Activated B cell treated with CpG ODN at 0.5 μM for 24 hours (primary cell): ENCODE measurements at regions not wholly inside any gene's neighbourhood (a gene's known extent, or its start where the extent isn't known, plus 50 kb on each side); places are given as distances from the start of the nearest gene placed in this dataset.

Source experiments
- ATAC-seq: fragments of 200-7000 bp; cut with Tn5 transposase; one replicate; pipeline ENCODE4 v1.10.0; 2021; ENCODE audit warnings: low read depth, mild to moderate bottlenecking, moderate library complexity
- CTCF ChIA-PET: fragments of 350-600 bp; sonication (Branson Sonifier 250); formaldehyde crosslinking; loops from one replicate; lab custom pipeline; 2021; ENCODE audit warnings: antibody characterized with exemption; lab: Charles Lee
- POLR2A ChIA-PET: fragments of 350-600 bp; sonication (Branson Sonifier 250); formaldehyde crosslinking; loops from one replicate; lab custom pipeline; 2021; ENCODE audit warnings: antibody characterized with exemption; lab: Charles Lee
- DNase-seq: peaks from one replicate; pipeline ENCODE4 v3.0.0; 2022
- H3K27ac Mint-ChIP-seq: one replicate; pipeline ENCODE4 v1.8.0; 2020; ENCODE audit warnings: mixed read lengths
- H3K27me3 Mint-ChIP-seq: one replicate; pipeline ENCODE4 v1.8.0; 2021; ENCODE audit warnings: mixed read lengths
- H3K36me3 Mint-ChIP-seq: one replicate; pipeline ENCODE4 v1.8.0; 2021; ENCODE audit warnings: low read depth, mixed read lengths
- H3K4me1 Mint-ChIP-seq: one replicate; pipeline ENCODE4 v1.8.0; 2021; ENCODE audit warnings: mixed read lengths
- H3K4me3 Mint-ChIP-seq: one replicate; pipeline ENCODE4 v1.8.0; 2020; ENCODE audit warnings: mild to moderate bottlenecking, mixed read lengths
- H3K9me3 Mint-ChIP-seq: one replicate; pipeline ENCODE4 v1.8.0; 2020; ENCODE audit warnings: mixed read lengths
- intact Hi-C: fragments of 100-400 bp; cut with micrococcal nuclease; formaldehyde crosslinking; loops from one replicate; pipeline ENCODE4 v1.15.1; 2024
- TF ChIP-seq, protein P1 (sequence below): fragments of 200-600 bp; IDR thresholded peaks from one replicate; pipeline ENCODE4 v1.8.0; 2022; ENCODE audit warnings: antibody characterized with exemption, mild to moderate bottlenecking

GRCh38 chr22:27594474-27595134 lies 207.0 kb downstream of the MN1 start:
- no peaks in the 10 kb centered on the region for H3K4me1 Mint-ChIP-seq
- H3K27ac Mint-ChIP-seq: no peak overlapping the region
- CTCF ChIA-PET: no interaction called here
- TF ChIP-seq, protein P1, sequence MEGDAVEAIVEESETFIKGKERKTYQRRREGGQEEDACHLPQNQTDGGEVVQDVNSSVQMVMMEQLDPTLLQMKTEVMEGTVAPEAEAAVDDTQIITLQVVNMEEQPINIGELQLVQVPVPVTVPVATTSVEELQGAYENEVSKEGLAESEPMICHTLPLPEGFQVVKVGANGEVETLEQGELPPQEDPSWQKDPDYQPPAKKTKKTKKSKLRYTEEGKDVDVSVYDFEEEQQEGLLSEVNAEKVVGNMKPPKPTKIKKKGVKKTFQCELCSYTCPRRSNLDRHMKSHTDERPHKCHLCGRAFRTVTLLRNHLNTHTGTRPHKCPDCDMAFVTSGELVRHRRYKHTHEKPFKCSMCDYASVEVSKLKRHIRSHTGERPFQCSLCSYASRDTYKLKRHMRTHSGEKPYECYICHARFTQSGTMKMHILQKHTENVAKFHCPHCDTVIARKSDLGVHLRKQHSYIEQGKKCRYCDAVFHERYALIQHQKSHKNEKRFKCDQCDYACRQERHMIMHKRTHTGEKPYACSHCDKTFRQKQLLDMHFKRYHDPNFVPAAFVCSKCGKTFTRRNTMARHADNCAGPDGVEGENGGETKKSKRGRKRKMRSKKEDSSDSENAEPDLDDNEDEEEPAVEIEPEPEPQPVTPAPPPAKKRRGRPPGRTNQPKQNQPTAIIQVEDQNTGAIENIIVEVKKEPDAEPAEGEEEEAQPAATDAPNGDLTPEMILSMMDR: no peak
- POLR2A ChIA-PET: no interaction called here
- no peaks in the 10 kb centered on the region for H3K27me3 Mint-ChIP-seq
- intact Hi-C loops: no loop called here
- H3K36me3 Mint-ChIP-seq: no peaks in the 10 kb centered on the region
- DNase-seq: no peak
- no peak for ATAC-seq
- H3K9me3 Mint-ChIP-seq: no peaks in the 10 kb centered on the region
- H3K4me3 Mint-ChIP-seq: no peak overlapping the region

GRCh38 chr22:27596133-27596870 lies 205.3 kb downstream of the MN1 start:
- no peaks in the 10 kb centered on the region for H3K36me3 Mint-ChIP-seq
- no peak for ATAC-seq
- ChIA-PET POLR2A (no interaction called here), CTCF (no interaction called here)
- peaks cover 2% of the 10 kb centered on the region for H3K27me3 Mint-ChIP-seq
- H3K9me3 Mint-ChIP-seq: no peaks in the 10 kb centered on the region
- no peak overlapping the region for H3K27ac Mint-ChIP-seq
- DNase-seq: no peak
- no peak overlapping the region for H3K4me3 Mint-ChIP-seq
- no peaks in the 10 kb centered on the region for H3K4me1 Mint-ChIP-seq
- TF ChIP-seq, protein P1: no peak
- intact Hi-C loops: no loop called here

DNA sequence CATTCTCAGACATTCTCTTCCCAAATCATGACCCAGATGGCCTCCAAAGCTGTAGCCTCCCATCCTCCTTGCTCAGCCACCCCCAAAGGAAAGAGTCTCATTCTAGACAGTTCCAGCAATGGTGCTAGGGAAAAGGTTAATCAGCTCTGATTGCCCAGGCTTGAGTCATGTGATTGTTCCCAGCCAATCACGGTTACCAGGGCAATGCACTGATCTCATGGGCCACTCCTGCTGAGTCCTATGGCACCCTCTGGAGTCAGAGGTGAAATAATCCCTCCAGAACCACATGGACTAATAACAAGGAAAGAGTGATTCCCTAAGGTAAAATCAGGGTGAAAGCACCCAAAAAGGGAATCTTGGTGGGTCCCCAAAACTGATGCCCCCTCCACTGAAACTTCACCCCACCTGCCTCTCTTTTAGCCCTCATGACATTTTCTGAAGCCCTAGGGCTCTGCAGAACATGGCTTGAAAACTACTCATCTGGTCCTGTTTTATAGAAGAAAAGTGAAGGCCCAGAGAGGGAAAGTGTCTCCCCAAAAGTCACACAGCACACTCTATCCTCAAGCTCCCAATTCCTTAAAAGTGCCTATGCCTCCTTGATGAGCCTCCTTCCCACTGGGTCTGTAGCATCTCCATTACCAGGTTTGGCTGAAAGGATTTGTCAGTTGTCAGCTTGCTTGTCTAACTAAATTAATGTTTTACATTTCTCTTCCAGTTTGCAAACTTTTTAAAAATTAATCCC lies 203.7 kb downstream of the MN1 start:
- Mint-ChIP-seq H3K4me3 (no peak overlapping the region), H3K9me3 (no peaks in the 10 kb centered on the region), H3K27me3 (peaks cover 9% of the 10 kb centered on the region), H3K4me1 (no peaks in the 10 kb centered on the region), H3K27ac (no peak overlapping the region), H3K36me3 (no peaks in the 10 kb centered on the region)
- TF ChIP-seq, protein P1: no peak
- ChIA-PET CTCF (no interaction called here), POLR2A (no interaction called here)
- no peak for DNase-seq
- intact Hi-C loops: no loop called here
- ATAC-seq: no peak

GRCh38 chr22:27598792-27599191 lies 202.8 kb downstream of the MN1 start:
- ChIA-PET POLR2A (no interaction called here), CTCF (no interaction called here)
- no peak for ATAC-seq
- TF ChIP-seq, protein P1: no peak
- Mint-ChIP-seq H3K27me3 (peaks cover 9% of the 10 kb centered on the region), H3K27ac (no peak overlapping the region), H3K9me3 (no peaks in the 10 kb centered on the region), H3K4me3 (no peak overlapping the region), H3K4me1 (no peaks in the 10 kb centered on the region), H3K36me3 (no peaks in the 10 kb centered on the region)
- intact Hi-C loops: no loop called here
- DNase-seq: no peak

GRCh38 chr22:27601195-27601594 lies 200.4 kb downstream of the MN1 start:
- TF ChIP-seq, protein P1: no peak
- no peaks in the 10 kb centered on the region for H3K36me3 Mint-ChIP-seq
- CTCF ChIA-PET: no interaction called here
- no peak for DNase-seq
- POLR2A ChIA-PET: no interaction called here
- no peaks in the 10 kb centered on the region for H3K9me3 Mint-ChIP-seq
- no peak overlapping the region for H3K27ac Mint-ChIP-seq
- H3K4me3 Mint-ChIP-seq: no peak overlapping the region
- no peaks in the 10 kb centered on the region for H3K4me1 Mint-ChIP-seq
- peaks cover 9% of the 10 kb centered on the region for H3K27me3 Mint-ChIP-seq
- intact Hi-C loops: no loop called here
- no peak for ATAC-seq
